Neural cell (in vitro differentiated cells): ENCODE measurements at regions not wholly inside any gene's neighbourhood (a gene's known extent, or its start where the extent isn't known, plus 50 kb on each side); places are given as distances from the start of the nearest gene placed in this dataset.

Source experiments
- H2AFZ ChIP-seq: fragments of 200-600, 300-800 bp; sonication (generic), shearing (Covaris generic); 2 replicates; pipeline ENCODE4 v1.6.0; 2014; ENCODE audit warnings: low read depth, mild to moderate bottlenecking, antibody characterized with exemption, low read length, moderate library complexity
- H3F3A ChIP-seq: fragments of 200-600 bp; shearing (Covaris generic); 2 replicates; pipeline ENCODE4 v1.6.1; 2016; ENCODE audit warnings: mild to moderate bottlenecking, moderate library complexity, mixed read lengths, antibody characterized with exemption, low read length; ENCODE audit not compliant: insufficient read depth, poor library complexity, severe bottlenecking
- H3K27ac ChIP-seq: fragments of 200-600, 300-800 bp; sonication (generic), shearing (Covaris generic); 2 replicates; pipeline ENCODE4 v1.5.1; 2014; ENCODE audit warnings: mild to moderate bottlenecking, low read length, moderate library complexity
- H3K27me3 ChIP-seq: fragments of 300-800, 200-600 bp; sonication (generic), shearing (Covaris generic); 2 replicates; pipeline ENCODE4 v1.6.0; 2014; ENCODE audit warnings: mild to moderate bottlenecking, low read depth, low read length, moderate library complexity; ENCODE audit not compliant: insufficient read depth
- H3K36me3 ChIP-seq: fragments of 300-800, 200-600 bp; sonication (generic), shearing (Covaris generic); 2 replicates; pipeline ENCODE4 v1.5.1; 2014; ENCODE audit warnings: mild to moderate bottlenecking, antibody characterized with exemption, low read length, moderate library complexity; ENCODE audit not compliant: insufficient read depth
- H3K4me2 ChIP-seq: fragments of 300-800, 200-600 bp; sonication (generic), shearing (Covaris generic); 2 replicates; pipeline ENCODE4 v1.6.0; 2014; ENCODE audit warnings: mild to moderate bottlenecking, low read length
- H3K4me3 ChIP-seq: fragments of 300-800, 200-600 bp; sonication (generic), shearing (Covaris generic); 2 replicates; pipeline ENCODE4 v1.5.1; 2014; ENCODE audit warnings: mild to moderate bottlenecking, low read length, moderate library complexity
- H3K79me2 ChIP-seq: fragments of 200-600 bp; shearing (Covaris generic); replicated peaks from 2 replicates; pipeline ENCODE4 v1.6.0; 2014; ENCODE audit warnings: mild to moderate bottlenecking, low read length, moderate library complexity; ENCODE audit not compliant: insufficient read depth
- H3K9ac ChIP-seq: fragments of 300-800, 200-600 bp; sonication (generic), shearing (Covaris generic); 2 replicates; pipeline ENCODE4 v1.6.1; 2016; ENCODE audit warnings: mild to moderate bottlenecking, low read length, mixed read lengths
- H3K9me2 ChIP-seq: fragments of 200-600 bp; shearing (Covaris generic); 2 replicates; pipeline ENCODE4 v1.6.1; 2016; ENCODE audit warnings: mild to moderate bottlenecking, low read length, mixed read lengths; ENCODE audit not compliant: insufficient read depth
- H3K9me3 ChIP-seq: fragments of 200-600, 300-800 bp; sonication (generic), shearing (Covaris generic); 2 replicates; pipeline ENCODE4 v1.6.1; 2016; ENCODE audit warnings: mild to moderate bottlenecking, mixed run types, low read length, moderate library complexity, mixed read lengths
- H4K20me1 ChIP-seq: fragments of 200-600 bp; shearing (Covaris generic); 2 replicates; pipeline ENCODE4 v1.6.1; 2016; ENCODE audit warnings: mild to moderate bottlenecking, mixed run types; ENCODE audit not compliant: insufficient read depth
- EP300 ChIP-seq: fragments of 450-650 bp; conservative IDR thresholded peaks from 2 replicates; pipeline ENCODE4 v1.6.1; 2014; ENCODE audit warnings: antibody characterized with exemption, mild to moderate bottlenecking, moderate library complexity; ENCODE audit not compliant: poor library complexity, severe bottlenecking
- EZH2 ChIP-seq: fragments of 200-600, 300-800 bp; shearing (Covaris generic), sonication (generic); IDR thresholded peaks from 2 replicates; pipeline ENCODE4 v1.6.1; 2014; ENCODE audit warnings: antibody characterized with exemption, low read length, borderline replicate concordance, mild to moderate bottlenecking; ENCODE audit not compliant: insufficient read depth, poor library complexity, severe bottlenecking
- MXI1 ChIP-seq: fragments of 450-650 bp; conservative IDR thresholded peaks from 2 replicates; pipeline ENCODE4 v1.6.1; 2014; ENCODE audit warnings: antibody characterized with exemption, mild to moderate bottlenecking; ENCODE audit not compliant: poor library complexity, severe bottlenecking
- POLR2AphosphoS5 ChIP-seq: IDR thresholded peaks from 2 replicates; pipeline ENCODE4 v1.6.1; 2012
- RAD21 ChIP-seq: fragments of 450-650 bp; conservative IDR thresholded peaks from 2 replicates; pipeline ENCODE4 v1.6.1; 2014; ENCODE audit warnings: antibody characterized with exemption, mild to moderate bottlenecking, moderate library complexity
- SMC3 ChIP-seq: fragments of 450-650 bp; conservative IDR thresholded peaks from 2 replicates; pipeline ENCODE4 v1.6.1; 2014; ENCODE audit warnings: antibody characterized with exemption, mild to moderate bottlenecking, moderate library complexity; ENCODE audit not compliant: poor library complexity
- TAF1 ChIP-seq: IDR thresholded peaks from 2 replicates; pipeline ENCODE4 v1.6.1; 2012; ENCODE audit warnings: low read depth
- TF ChIP-seq, protein P1 (sequence below): fragments of 450-650 bp; IDR thresholded peaks from 2 replicates; pipeline ENCODE4 v1.5.1; 2014; ENCODE audit warnings: antibody characterized with exemption, mild to moderate bottlenecking, moderate library complexity; ENCODE audit not compliant: poor library complexity, severe bottlenecking
- TF ChIP-seq, protein P2 (sequence below): IDR thresholded peaks from 2 replicates; pipeline ENCODE4 v1.6.1; 2012; ENCODE audit warnings: borderline replicate concordance

DNA sequence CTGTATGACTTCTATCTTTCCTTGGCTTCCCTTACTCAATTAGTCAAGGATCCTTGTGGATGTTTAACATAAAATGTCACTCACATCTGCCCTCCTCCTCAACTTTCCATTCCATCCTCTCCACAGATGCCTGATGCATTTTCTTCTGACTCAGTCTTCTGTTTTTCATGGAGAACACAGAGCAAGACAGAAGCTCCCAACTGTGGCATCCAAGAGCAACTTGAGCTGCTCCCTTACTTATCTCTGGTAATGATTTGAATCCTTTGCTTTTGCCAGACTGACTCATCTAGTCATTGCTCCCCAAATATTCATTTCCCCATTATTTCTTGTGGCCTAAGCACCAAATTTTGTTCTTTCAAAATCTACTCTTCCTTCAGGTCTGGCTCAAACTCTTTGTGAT is 120.6 kb downstream of the LYPLAL1 start:
- H3K36me3 ChIP-seq: no peaks in the 10 kb centered on the region
- no peak overlapping the region for H3K9ac ChIP-seq
- H3K4me2 ChIP-seq: no peak overlapping the region
- H2AFZ ChIP-seq: no peak overlapping the region
- H3K79me2 ChIP-seq: no peaks in the 10 kb centered on the region
- no peaks in the 10 kb centered on the region for H3K9me2 ChIP-seq
- TF ChIP-seq, protein P1, sequence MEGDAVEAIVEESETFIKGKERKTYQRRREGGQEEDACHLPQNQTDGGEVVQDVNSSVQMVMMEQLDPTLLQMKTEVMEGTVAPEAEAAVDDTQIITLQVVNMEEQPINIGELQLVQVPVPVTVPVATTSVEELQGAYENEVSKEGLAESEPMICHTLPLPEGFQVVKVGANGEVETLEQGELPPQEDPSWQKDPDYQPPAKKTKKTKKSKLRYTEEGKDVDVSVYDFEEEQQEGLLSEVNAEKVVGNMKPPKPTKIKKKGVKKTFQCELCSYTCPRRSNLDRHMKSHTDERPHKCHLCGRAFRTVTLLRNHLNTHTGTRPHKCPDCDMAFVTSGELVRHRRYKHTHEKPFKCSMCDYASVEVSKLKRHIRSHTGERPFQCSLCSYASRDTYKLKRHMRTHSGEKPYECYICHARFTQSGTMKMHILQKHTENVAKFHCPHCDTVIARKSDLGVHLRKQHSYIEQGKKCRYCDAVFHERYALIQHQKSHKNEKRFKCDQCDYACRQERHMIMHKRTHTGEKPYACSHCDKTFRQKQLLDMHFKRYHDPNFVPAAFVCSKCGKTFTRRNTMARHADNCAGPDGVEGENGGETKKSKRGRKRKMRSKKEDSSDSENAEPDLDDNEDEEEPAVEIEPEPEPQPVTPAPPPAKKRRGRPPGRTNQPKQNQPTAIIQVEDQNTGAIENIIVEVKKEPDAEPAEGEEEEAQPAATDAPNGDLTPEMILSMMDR: no peak
- TF ChIP-seq RAD21: no peak
- TF ChIP-seq, protein P2, sequence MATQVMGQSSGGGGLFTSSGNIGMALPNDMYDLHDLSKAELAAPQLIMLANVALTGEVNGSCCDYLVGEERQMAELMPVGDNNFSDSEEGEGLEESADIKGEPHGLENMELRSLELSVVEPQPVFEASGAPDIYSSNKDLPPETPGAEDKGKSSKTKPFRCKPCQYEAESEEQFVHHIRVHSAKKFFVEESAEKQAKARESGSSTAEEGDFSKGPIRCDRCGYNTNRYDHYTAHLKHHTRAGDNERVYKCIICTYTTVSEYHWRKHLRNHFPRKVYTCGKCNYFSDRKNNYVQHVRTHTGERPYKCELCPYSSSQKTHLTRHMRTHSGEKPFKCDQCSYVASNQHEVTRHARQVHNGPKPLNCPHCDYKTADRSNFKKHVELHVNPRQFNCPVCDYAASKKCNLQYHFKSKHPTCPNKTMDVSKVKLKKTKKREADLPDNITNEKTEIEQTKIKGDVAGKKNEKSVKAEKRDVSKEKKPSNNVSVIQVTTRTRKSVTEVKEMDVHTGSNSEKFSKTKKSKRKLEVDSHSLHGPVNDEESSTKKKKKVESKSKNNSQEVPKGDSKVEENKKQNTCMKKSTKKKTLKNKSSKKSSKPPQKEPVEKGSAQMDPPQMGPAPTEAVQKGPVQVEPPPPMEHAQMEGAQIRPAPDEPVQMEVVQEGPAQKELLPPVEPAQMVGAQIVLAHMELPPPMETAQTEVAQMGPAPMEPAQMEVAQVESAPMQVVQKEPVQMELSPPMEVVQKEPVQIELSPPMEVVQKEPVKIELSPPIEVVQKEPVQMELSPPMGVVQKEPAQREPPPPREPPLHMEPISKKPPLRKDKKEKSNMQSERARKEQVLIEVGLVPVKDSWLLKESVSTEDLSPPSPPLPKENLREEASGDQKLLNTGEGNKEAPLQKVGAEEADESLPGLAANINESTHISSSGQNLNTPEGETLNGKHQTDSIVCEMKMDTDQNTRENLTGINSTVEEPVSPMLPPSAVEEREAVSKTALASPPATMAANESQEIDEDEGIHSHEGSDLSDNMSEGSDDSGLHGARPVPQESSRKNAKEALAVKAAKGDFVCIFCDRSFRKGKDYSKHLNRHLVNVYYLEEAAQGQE: no peak
- TF ChIP-seq EP300: no peak
- TF ChIP-seq SMC3: no peak
- TF ChIP-seq TAF1: no peak
- H3K27me3 ChIP-seq: no peaks in the 10 kb centered on the region
- no peak overlapping the region for H3K4me3 ChIP-seq
- no peaks in the 10 kb centered on the region for H3F3A ChIP-seq
- no peaks in the 10 kb centered on the region for H4K20me1 ChIP-seq
- no peak overlapping the region for H3K27ac ChIP-seq
- H3K9me3 ChIP-seq: no peaks in the 10 kb centered on the region

DNA sequence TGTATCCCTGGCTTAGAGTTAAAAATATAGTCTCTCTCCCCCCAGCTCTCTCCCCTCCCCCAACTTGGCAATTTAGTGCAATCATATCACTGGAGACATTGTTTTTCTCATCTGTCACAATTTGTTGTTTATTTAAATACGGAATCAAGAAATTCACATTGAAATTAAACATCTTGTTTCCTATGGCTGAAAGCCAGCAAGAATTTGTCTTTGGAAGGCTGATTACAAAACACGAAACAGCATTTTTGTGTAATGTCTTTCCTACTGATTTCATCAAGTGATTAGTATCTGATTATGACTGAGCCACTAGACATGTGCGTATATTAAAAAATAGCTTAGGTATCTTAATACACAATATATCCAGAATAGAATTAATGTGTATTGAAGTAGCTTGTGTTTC is 119.7 kb downstream of the LYPLAL1 start:
- Histone ChIP-seq H3K4me2 (no peak overlapping the region), H3K9me2 (no peaks in the 10 kb centered on the region), H3K9me3 (no peaks in the 10 kb centered on the region), H2AFZ (no peak overlapping the region), H3F3A (no peaks in the 10 kb centered on the region), H3K9ac (no peak overlapping the region), H3K4me3 (no peak overlapping the region), H3K27ac (no peak overlapping the region), H3K27me3 (no peaks in the 10 kb centered on the region), H3K36me3 (no peaks in the 10 kb centered on the region), H4K20me1 (no peaks in the 10 kb centered on the region), H3K79me2 (no peaks in the 10 kb centered on the region)
- TF ChIP-seq MXI1 (no peak), TAF1 (no peak), SMC3 (no peak), EZH2 (no peak), EP300 (no peak), RAD21 (no peak), POLR2AphosphoS5 (no peak)
- TF ChIP-seq, protein P1: no peak
- TF ChIP-seq, protein P2: no peak
